Right hindlimb (tissue), 1 donor: ENCODE measurements at regions not wholly inside any gene's neighbourhood (a gene's known extent, or its start where the extent isn't known, plus 50 kb on each side); places are given as distances from the start of the nearest gene placed in this dataset.

ENCODE experiments used
- DNase-seq: peaks from one replicate; pipeline ENCODE4 v3.0.0-alpha.2; 2018

GRCh38 chr7:22962775-22963350, 51.1 kb downstream of the HYCC1 start:
- no peak for DNase-seq

- no peak for DNase-seq
These were observed 55.2 kb downstream of the HYCC1 start for GRCh38 chr7:22958742-22959141.

- no peak for DNase-seq
These were observed 59.7 kb downstream of the HYCC1 start for GRCh38 chr7:22954251-22954650.

GRCh38 chr7:22952306-22953015, 61.5 kb downstream of the HYCC1 start:
- no peak for DNase-seq

GRCh38 chr7:22949944-22950343, 64.0 kb downstream of the HYCC1 start:
- no peak for DNase-seq

GRCh38 chr7:22949221-22949620, 64.7 kb downstream of the HYCC1 start:
- no peak for DNase-seq

- DNase-seq: no peak
These were observed 65.2 kb downstream of the HYCC1 start for GRCh38 chr7:22948770-22949169.

- peak; percentile 47 for DNase-seq
These were observed 68.3 kb downstream of the HYCC1 start for GRCh38 chr7:22945584-22945983.

- no peak for DNase-seq
These were observed 69.4 kb downstream of the HYCC1 start for GRCh38 chr7:22944510-22944909.

GRCh38 chr7:22944022-22944421, 69.9 kb downstream of the HYCC1 start:
- peak; percentile 52 for DNase-seq

- DNase-seq: no peak
These were observed 71.7 kb downstream of the HYCC1 start for GRCh38 chr7:22942191-22942590.

- DNase-seq: no peak
These were observed 74.1 kb downstream of the HYCC1 start for GRCh38 chr7:22939842-22940241.

- no peak for DNase-seq
These were observed 76.0 kb downstream of the HYCC1 start for GRCh38 chr7:22937946-22938345.

GRCh38 chr7:22936246-22936645, 77.7 kb downstream of the HYCC1 start:
- DNase-seq: no peak

GRCh38 chr7:22935269-22935668, 78.7 kb downstream of the HYCC1 start:
- peak; percentile 54 for DNase-seq

- no peak for DNase-seq
These were observed 79.4 kb downstream of the HYCC1 start for GRCh38 chr7:22934473-22935065.

- DNase-seq: no peak
These were observed 79.9 kb downstream of the HYCC1 start for GRCh38 chr7:22934023-22934422.

GRCh38 chr7:22932896-22933295, 81.0 kb downstream of the HYCC1 start:
- DNase-seq: no peak

GRCh38 chr7:22931011-22931410, 82.9 kb downstream of the HYCC1 start:
- DNase-seq: no peak

- no peak for DNase-seq
These were observed 91.6 kb downstream of the HYCC1 start for GRCh38 chr7:22922307-22922706.

GRCh38 chr7:22921386-22922086, 92.4 kb downstream of the HYCC1 start:
- no peak for DNase-seq

- DNase-seq: no peak
These were observed 93.3 kb downstream of the HYCC1 start for GRCh38 chr7:22920672-22921071.

GRCh38 chr7:22913158-22913557, 90.5 kb upstream of the TOMM7 start:
- DNase-seq: no peak

GRCh38 chr7:22911889-22912288, 89.2 kb upstream of the TOMM7 start:
- no peak for DNase-seq
